Progenitor cell of endocrine pancreas (in vitro differentiated cells): ENCODE measurements at regions not wholly inside any gene's neighbourhood (a gene's known extent, or its start where the extent isn't known, plus 50 kb on each side); places are given as distances from the start of the nearest gene placed in this dataset.
"Not testable (repeated sequence)": the region's sequence is repeated elsewhere in the genome, so short reads cannot be mapped to it uniquely, and the experiment has no call there.

Experiments used
- DNase-seq: peaks from one replicate; pipeline ENCODE4 v3.0.0; 2021; ENCODE audit warnings: low spot score; ENCODE audit not compliant: unreplicated experiment
- H3K27ac Mint-ChIP-seq: 2 replicates; pipeline ENCODE4 v1.8.0; 2021; ENCODE audit warnings: mild to moderate bottlenecking, moderate library complexity, mixed read lengths
- H3K27me3 Mint-ChIP-seq: 2 replicates; pipeline ENCODE4 v1.8.0; 2021; ENCODE audit warnings: mixed read lengths
- H3K36me3 Mint-ChIP-seq: 2 replicates; pipeline ENCODE4 v1.8.0; 2022; ENCODE audit warnings: mixed read lengths; ENCODE audit not compliant: insufficient read depth
- H3K4me1 Mint-ChIP-seq: 2 replicates; pipeline ENCODE4 v1.8.0; 2021; ENCODE audit warnings: low read depth, mixed read lengths
- H3K4me3 Mint-ChIP-seq: 2 replicates; pipeline ENCODE4 v1.8.0; 2021; ENCODE audit warnings: low read depth, mild to moderate bottlenecking, moderate library complexity, mixed read lengths
- H3K9me3 Mint-ChIP-seq: 2 replicates; pipeline ENCODE4 v1.8.0; 2021; ENCODE audit warnings: low read depth, mixed read lengths
- CTCF ChIP-seq: fragments of 200-600 bp; sonication (generic); IDR thresholded peaks from one replicate; pipeline ENCODE4 v1.5.0; 2021; ENCODE audit warnings: antibody characterized with exemption, mild to moderate bottlenecking; ENCODE audit not compliant: unreplicated experiment

GRCh38 chr14:45785240-45785639 is 532.2 kb upstream of the MIS18BP1 start:
- Mint-ChIP-seq H3K9me3 (peaks cover 67% of the 10 kb centered on the region), H3K4me1 (peaks cover 3% of the 10 kb centered on the region), H3K27ac (peak overlapping the region; percentile 82), H3K36me3 (peaks cover 4% of the 10 kb centered on the region), H3K27me3 (no peaks in the 10 kb centered on the region), H3K4me3 (no peak overlapping the region)
- no peak for TF ChIP-seq CTCF
- DNase-seq: no peak

- no peaks in the 10 kb centered on the region for H3K4me1 Mint-ChIP-seq
- H3K4me3 Mint-ChIP-seq: no peak overlapping the region
- DNase-seq: no peak
- no peaks in the 10 kb centered on the region for H3K27me3 Mint-ChIP-seq
- H3K9me3 Mint-ChIP-seq: no peaks in the 10 kb centered on the region
- H3K36me3 Mint-ChIP-seq: no peaks in the 10 kb centered on the region
- H3K27ac Mint-ChIP-seq: no peak overlapping the region
- TF ChIP-seq CTCF: no peak
Measured at GRCh38 chr14:45766247-45766646, 513.2 kb upstream of the MIS18BP1 start.

- Mint-ChIP-seq H3K36me3 (no peaks in the 10 kb centered on the region), H3K4me3 (no peak overlapping the region), H3K27ac (no peak overlapping the region), H3K27me3 (no peaks in the 10 kb centered on the region), H3K4me1 (no peaks in the 10 kb centered on the region), H3K9me3 (peaks cover 17% of the 10 kb centered on the region)
- no peak for TF ChIP-seq CTCF
- DNase-seq: no peak
Measured at GRCh38 chr14:45757655-45758054, 504.7 kb upstream of the MIS18BP1 start.

GRCh38 chr14:45756412-45756811 is 503.4 kb upstream of the MIS18BP1 start:
- not testable (repeated sequence) for DNase-seq, H3K27ac Mint-ChIP-seq, H3K27me3 Mint-ChIP-seq, H3K4me1 Mint-ChIP-seq, H3K4me3 Mint-ChIP-seq, H3K36me3 Mint-ChIP-seq
- H3K9me3 Mint-ChIP-seq: peaks cover 17% of the 10 kb centered on the region

GRCh38 chr14:45743884-45744283 is 490.9 kb upstream of the MIS18BP1 start:
- H3K4me1 Mint-ChIP-seq: no peaks in the 10 kb centered on the region
- DNase-seq: no peak
- H3K27ac Mint-ChIP-seq: no peak overlapping the region
- no peak overlapping the region for H3K4me3 Mint-ChIP-seq
- H3K9me3 Mint-ChIP-seq: no peaks in the 10 kb centered on the region
- H3K36me3 Mint-ChIP-seq: no peaks in the 10 kb centered on the region
- H3K27me3 Mint-ChIP-seq: no peaks in the 10 kb centered on the region
- TF ChIP-seq CTCF: no peak

- no peaks in the 10 kb centered on the region for H3K9me3 Mint-ChIP-seq
- H3K4me1 Mint-ChIP-seq: no peaks in the 10 kb centered on the region
- H3K27ac Mint-ChIP-seq: no peak overlapping the region
- no peaks in the 10 kb centered on the region for H3K36me3 Mint-ChIP-seq
- no peaks in the 10 kb centered on the region for H3K27me3 Mint-ChIP-seq
- H3K4me3 Mint-ChIP-seq: no peak overlapping the region
- no peak for DNase-seq
- no peak for TF ChIP-seq CTCF
Measured at GRCh38 chr14:45742187-45742586, 489.2 kb upstream of the MIS18BP1 start.
